WTC11 (cell line): ENCODE measurements at regions not wholly inside any gene's neighbourhood (a gene's known extent, or its start where the extent isn't known, plus 50 kb on each side); places are given as distances from the start of the nearest gene placed in this dataset.

Experiments
- ATAC-seq: fragments of 200-7000 bp; cut with Tn5 transposase; 2 replicates; pipeline ENCODE4 v1.10.0; 2021; ENCODE audit warnings: mild to moderate bottlenecking, moderate library complexity
- CTCF ChIA-PET: fragments of 300-600 bp; sonication (Branson Sonifier 250); formaldehyde crosslinking; loops from one replicate; lab custom pipeline; 2021; ENCODE audit warnings: antibody characterized with exemption; lab: Charles Lee
- POLR2A ChIA-PET: fragments of 350-600 bp; sonication (Branson Sonifier 250); formaldehyde crosslinking; loops from one replicate; lab custom pipeline; 2021; ENCODE audit warnings: antibody characterized with exemption; lab: Charles Lee
- DNase-seq: peaks from one replicate; pipeline ENCODE4 v3.0.0; 2021; ENCODE audit warnings: low spot score
- H3K27ac Mint-ChIP-seq: 2 replicates; pipeline ENCODE4 v1.8.0; 2021; ENCODE audit warnings: mixed read lengths
- H3K27me3 Mint-ChIP-seq: 2 replicates; pipeline ENCODE4 v1.8.0; 2021; ENCODE audit warnings: low read depth, mild to moderate bottlenecking, moderate library complexity, mixed read lengths
- H3K36me3 Mint-ChIP-seq: 2 replicates; pipeline ENCODE4 v1.8.0; 2021; ENCODE audit warnings: mixed read lengths
- H3K4me1 Mint-ChIP-seq: 2 replicates; pipeline ENCODE4 v1.8.0; 2022; ENCODE audit warnings: mixed read lengths
- H3K4me3 Mint-ChIP-seq: 2 replicates; pipeline ENCODE4 v1.8.0; 2021; ENCODE audit warnings: mild to moderate bottlenecking, moderate library complexity, mixed read lengths
- H3K9me3 Mint-ChIP-seq: 2 replicates; pipeline ENCODE4 v1.8.0; 2021; ENCODE audit warnings: mixed read lengths
- CREM ChIP-seq: sonication (generic); formaldehyde crosslinking; IDR thresholded peaks from 2 replicates; pipeline ENCODE4 v1.8.1; 2022; ENCODE audit warnings: mild to moderate bottlenecking, missing genetic modification reagents, moderate library complexity
- CTCF ChIP-seq: fragments of 200-600 bp; IDR thresholded peaks from 2 replicates; pipeline ENCODE4 v1.8.0; 2022; ENCODE audit warnings: antibody characterized with exemption
- E2F4 ChIP-seq: sonication (generic); formaldehyde crosslinking; IDR thresholded peaks from 2 replicates; pipeline ENCODE4 v1.8.1; 2022; ENCODE audit warnings: low read depth, mild to moderate bottlenecking, moderate library complexity, missing genetic modification reagents, borderline replicate concordance
- E2F5 ChIP-seq: sonication (generic); formaldehyde crosslinking; IDR thresholded peaks from 2 replicates; pipeline ENCODE4 v1.8.1; 2022; ENCODE audit warnings: mild to moderate bottlenecking, moderate library complexity, missing genetic modification reagents
- GRHL2 ChIP-seq: fragments of 250-450 bp; sonication (Bioruptor Pico); IDR thresholded peaks from 2 replicates; pipeline ENCODE4 v1.8.0; 2022; ENCODE audit warnings: mild to moderate bottlenecking, moderate library complexity; ENCODE audit not compliant: insufficient replicate concordance, severe bottlenecking
- HMGA2 ChIP-seq: fragments of 250-450 bp; sonication (Bioruptor Pico); IDR thresholded peaks from 2 replicates; pipeline ENCODE4 v1.4.0; 2021; ENCODE audit warnings: mild to moderate bottlenecking, moderate library complexity
- NFE2L1 ChIP-seq: sonication (generic); formaldehyde crosslinking; IDR thresholded peaks from 2 replicates; pipeline ENCODE4 v1.8.1; 2023; ENCODE audit warnings: missing genetic modification reagents
- NR1H2 ChIP-seq: sonication (generic); formaldehyde crosslinking; IDR thresholded peaks from 2 replicates; pipeline ENCODE4 v1.9.0; 2021; ENCODE audit warnings: mild to moderate bottlenecking, moderate library complexity, missing genetic modification reagents
- PRRX2 ChIP-seq: fragments of 250-450 bp; sonication (Bioruptor Pico); IDR thresholded peaks from 2 replicates; pipeline ENCODE4 v1.8.0; 2021; ENCODE audit warnings: mild to moderate bottlenecking
- RELA ChIP-seq: sonication (generic); formaldehyde crosslinking; IDR thresholded peaks from 2 replicates; pipeline ENCODE4 v1.8.1; 2022; ENCODE audit warnings: missing genetic modification reagents, mild to moderate bottlenecking, borderline replicate concordance
- SOX15 ChIP-seq: fragments of 250-450 bp; sonication (Bioruptor Pico); IDR thresholded peaks from 2 replicates; pipeline ENCODE4 v1.9.0; 2021; ENCODE audit warnings: mild to moderate bottlenecking
- SP1 ChIP-seq: sonication (generic); formaldehyde crosslinking; conservative IDR thresholded peaks from 2 replicates; pipeline ENCODE4 v1.8.1; 2022; ENCODE audit warnings: missing genetic modification reagents
- TEAD4 ChIP-seq: sonication (generic); formaldehyde crosslinking; IDR thresholded peaks from 2 replicates; pipeline ENCODE4 v1.8.0; 2022; ENCODE audit warnings: mild to moderate bottlenecking, missing genetic modification reagents
- TP53 ChIP-seq: sonication (generic); formaldehyde crosslinking; IDR thresholded peaks from 2 replicates; pipeline ENCODE4 v1.8.1; 2023; ENCODE audit warnings: mild to moderate bottlenecking, missing genetic modification reagents
- ZNF423 ChIP-seq: fragments of 250-450 bp; sonication (Bioruptor Pico); IDR thresholded peaks from 2 replicates; pipeline ENCODE4 v2.1.2; 2022; ENCODE audit warnings: mild to moderate bottlenecking, moderate library complexity
- ZNF671 ChIP-seq: fragments of 250-450 bp; sonication (Bioruptor Pico); IDR thresholded peaks from 2 replicates; pipeline ENCODE4 v1.8.0; 2021; ENCODE audit warnings: mild to moderate bottlenecking
- ZSCAN18 ChIP-seq: fragments of 250-450 bp; sonication (Bioruptor Pico); IDR thresholded peaks from 2 replicates; pipeline ENCODE4 v2.1.2; 2022; ENCODE audit warnings: mild to moderate bottlenecking, moderate library complexity
- TF ChIP-seq, protein P1 (sequence below): fragments of 250-450 bp; sonication (Bioruptor Pico); IDR thresholded peaks from 2 replicates; pipeline ENCODE4 v1.9.0; 2021; ENCODE audit warnings: mild to moderate bottlenecking
- TF ChIP-seq, protein P2 (sequence below): sonication (generic); formaldehyde crosslinking; IDR thresholded peaks from 2 replicates; pipeline ENCODE4 v1.8.0; 2022; ENCODE audit warnings: mild to moderate bottlenecking, missing genetic modification reagents
- TF ChIP-seq, protein P3 (sequence below): sonication (generic); formaldehyde crosslinking; IDR thresholded peaks from 2 replicates; pipeline ENCODE4 v1.8.1; 2022; ENCODE audit warnings: low read depth, missing genetic modification reagents, borderline replicate concordance

DNA sequence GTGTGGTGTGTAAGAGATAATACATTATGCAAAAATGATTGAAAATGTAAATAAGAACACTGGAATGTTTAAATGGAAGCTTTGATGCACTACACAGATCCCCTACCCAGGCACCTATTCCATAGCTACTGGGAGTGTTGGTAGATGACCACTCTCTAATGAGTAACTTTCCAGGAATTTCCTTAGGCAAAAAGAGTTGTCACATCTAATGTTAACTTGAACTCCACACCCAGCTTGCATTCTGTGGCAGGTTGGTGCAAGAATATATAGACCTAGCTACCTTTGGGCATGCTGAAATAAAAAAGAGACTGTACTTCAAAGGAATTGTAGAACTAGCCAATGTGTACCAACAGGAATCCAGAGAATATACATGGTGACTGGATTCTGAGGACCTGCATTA lies 1254.2 kb upstream of the EYS start (continued):
- TF ChIP-seq CTCF (no peak), SOX15 (CRISPR knock-in tag) (no peak), TP53 (no peak), PRRX2 (CRISPR knock-in tag) (no peak), RELA (no peak), E2F5 (CRISPR knock-in tag) (no peak), ZNF671 (no peak), SP1 (CRISPR knock-in tag) (no peak), TEAD4 (CRISPR knock-in tag) (no peak)
- TF ChIP-seq, protein P1, sequence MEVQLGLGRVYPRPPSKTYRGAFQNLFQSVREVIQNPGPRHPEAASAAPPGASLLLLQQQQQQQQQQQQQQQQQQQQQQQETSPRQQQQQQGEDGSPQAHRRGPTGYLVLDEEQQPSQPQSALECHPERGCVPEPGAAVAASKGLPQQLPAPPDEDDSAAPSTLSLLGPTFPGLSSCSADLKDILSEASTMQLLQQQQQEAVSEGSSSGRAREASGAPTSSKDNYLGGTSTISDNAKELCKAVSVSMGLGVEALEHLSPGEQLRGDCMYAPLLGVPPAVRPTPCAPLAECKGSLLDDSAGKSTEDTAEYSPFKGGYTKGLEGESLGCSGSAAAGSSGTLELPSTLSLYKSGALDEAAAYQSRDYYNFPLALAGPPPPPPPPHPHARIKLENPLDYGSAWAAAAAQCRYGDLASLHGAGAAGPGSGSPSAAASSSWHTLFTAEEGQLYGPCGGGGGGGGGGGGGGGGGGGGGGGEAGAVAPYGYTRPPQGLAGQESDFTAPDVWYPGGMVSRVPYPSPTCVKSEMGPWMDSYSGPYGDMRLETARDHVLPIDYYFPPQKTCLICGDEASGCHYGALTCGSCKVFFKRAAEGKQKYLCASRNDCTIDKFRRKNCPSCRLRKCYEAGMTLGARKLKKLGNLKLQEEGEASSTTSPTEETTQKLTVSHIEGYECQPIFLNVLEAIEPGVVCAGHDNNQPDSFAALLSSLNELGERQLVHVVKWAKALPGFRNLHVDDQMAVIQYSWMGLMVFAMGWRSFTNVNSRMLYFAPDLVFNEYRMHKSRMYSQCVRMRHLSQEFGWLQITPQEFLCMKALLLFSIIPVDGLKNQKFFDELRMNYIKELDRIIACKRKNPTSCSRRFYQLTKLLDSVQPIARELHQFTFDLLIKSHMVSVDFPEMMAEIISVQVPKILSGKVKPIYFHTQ (CRISPR knock-in tag), result no peak
- TF ChIP-seq, protein P2, sequence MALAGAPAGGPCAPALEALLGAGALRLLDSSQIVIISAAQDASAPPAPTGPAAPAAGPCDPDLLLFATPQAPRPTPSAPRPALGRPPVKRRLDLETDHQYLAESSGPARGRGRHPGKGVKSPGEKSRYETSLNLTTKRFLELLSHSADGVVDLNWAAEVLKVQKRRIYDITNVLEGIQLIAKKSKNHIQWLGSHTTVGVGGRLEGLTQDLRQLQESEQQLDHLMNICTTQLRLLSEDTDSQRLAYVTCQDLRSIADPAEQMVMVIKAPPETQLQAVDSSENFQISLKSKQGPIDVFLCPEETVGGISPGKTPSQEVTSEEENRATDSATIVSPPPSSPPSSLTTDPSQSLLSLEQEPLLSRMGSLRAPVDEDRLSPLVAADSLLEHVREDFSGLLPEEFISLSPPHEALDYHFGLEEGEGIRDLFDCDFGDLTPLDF (CRISPR knock-in tag), result no peak
- TF ChIP-seq, protein P3, sequence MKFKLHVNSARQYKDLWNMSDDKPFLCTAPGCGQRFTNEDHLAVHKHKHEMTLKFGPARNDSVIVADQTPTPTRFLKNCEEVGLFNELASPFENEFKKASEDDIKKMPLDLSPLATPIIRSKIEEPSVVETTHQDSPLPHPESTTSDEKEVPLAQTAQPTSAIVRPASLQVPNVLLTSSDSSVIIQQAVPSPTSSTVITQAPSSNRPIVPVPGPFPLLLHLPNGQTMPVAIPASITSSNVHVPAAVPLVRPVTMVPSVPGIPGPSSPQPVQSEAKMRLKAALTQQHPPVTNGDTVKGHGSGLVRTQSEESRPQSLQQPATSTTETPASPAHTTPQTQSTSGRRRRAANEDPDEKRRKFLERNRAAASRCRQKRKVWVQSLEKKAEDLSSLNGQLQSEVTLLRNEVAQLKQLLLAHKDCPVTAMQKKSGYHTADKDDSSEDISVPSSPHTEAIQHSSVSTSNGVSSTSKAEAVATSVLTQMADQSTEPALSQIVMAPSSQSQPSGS (CRISPR knock-in tag), result no peak

GRCh38 chr6:66949191-66949661 lies 1242.2 kb upstream of the EYS start:
- Mint-ChIP-seq H3K4me3 (no peak overlapping the region), H3K27ac (no peak overlapping the region), H3K9me3 (peaks cover 38% of the 10 kb centered on the region), H3K36me3 (peaks cover 17% of the 10 kb centered on the region), H3K4me1 (no peaks in the 10 kb centered on the region), H3K27me3 (peaks cover 3% of the 10 kb centered on the region)
- ChIA-PET POLR2A (no interaction called here), CTCF (no interaction called here)
- TF ChIP-seq ZNF423 (no peak), ZSCAN18 (CRISPR knock-in tag) (no peak), NFE2L1 (CRISPR knock-in tag) (no peak), GRHL2 (CRISPR knock-in tag) (no peak), HMGA2 (no peak), E2F5 (CRISPR knock-in tag) (no peak), E2F4 (CRISPR knock-in tag) (no peak), NR1H2 (no peak), CREM (CRISPR knock-in tag) (no peak)
- DNase-seq (no peak), ATAC-seq (no peak)
